GM12878 (cell line): ENCODE measurements at regions not wholly inside any gene's neighbourhood (a gene's known extent, or its start where the extent isn't known, plus 50 kb on each side); places are given as distances from the start of the nearest gene placed in this dataset.

Experiments used
- ATAC-seq: fragments of 200-7000 bp; cut with Tn5 transposase; 3 replicates; pipeline ENCODE4 v1.9.1; 2020; ENCODE audit warnings: mild to moderate bottlenecking, moderate library complexity
- BruUV-seq: library from RNA; stranded (reverse); fragments of 400-500 nt; replicated peaks from 2 replicates; lab custom pipeline; 2021; lab: Mats Ljungman, UMichigan
- CTCF ChIA-PET: fragments of 300-600 bp; sonication (Branson Sonifier 250); formaldehyde crosslinking; extraction: SDS; loops from one replicate; lab custom pipeline; 2021; ENCODE audit warnings: inconsistent platforms; lab: Yijun Ruan, JAX
- POLR2A ChIA-PET: fragments of 350-600 bp; formaldehyde crosslinking; extraction: SDS; loops from one replicate; lab custom pipeline; 2021; ENCODE audit warnings: inconsistent platforms; lab: Charles Lee
- RAD21 ChIA-PET: fragments of 300-600 bp; sonication (Branson Sonifier 250); formaldehyde crosslinking; loops from one replicate; lab custom pipeline; 2023; ENCODE audit warnings: antibody characterized with exemption; ENCODE audit not compliant: unreplicated experiment; lab: Charles Lee
- SMC1A ChIA-PET: fragments of 300-600 bp; sonication (Branson Sonifier 250); formaldehyde crosslinking; loops from one replicate; lab custom pipeline; 2023; ENCODE audit not compliant: unreplicated experiment, uncharacterized antibody; lab: Charles Lee
- DNase-seq: peaks from one replicate; pipeline ENCODE4 v3.0.0-alpha.2; 2011; ENCODE audit warnings: low read depth, low spot score
- FAIRE-seq: peaks from 3 replicates; lab custom pipeline; 2011; peaks lifted over from hg19 to GRCh38; lab: Jason Lieb, UNC
- H2AFZ ChIP-seq: 2 replicates; pipeline ENCODE4 v1.6.0; 2011; ENCODE audit warnings: low read depth, low read length, control low read depth; ENCODE audit not compliant: control insufficient read depth
- H3K27ac ChIP-seq: 2 replicates; pipeline ENCODE4 v1.5.1; 2011; ENCODE audit warnings: control low read depth; ENCODE audit not compliant: control insufficient read depth, insufficient read depth
- H3K27me3 ChIP-seq, 2 experiments: replicated peaks in 1 of 2; 2 replicates each; pipeline versions ENCODE4 v1.6.0 to v1.6.1; 2011; ENCODE audit warnings: low read length in 1 of 2; ENCODE audit not compliant: control insufficient read depth in 2 of 2, insufficient read depth in 2 of 2
- H3K36me3 ChIP-seq, 2 experiments: 2 replicates each; pipeline ENCODE4 v1.5.1; 2011; ENCODE audit warnings: low read length in 1 of 2; ENCODE audit not compliant: control insufficient read depth in 2 of 2, insufficient read depth in 2 of 2
- H3K4me1 ChIP-seq: 2 replicates; pipeline ENCODE4 v1.6.1; 2011; ENCODE audit warnings: mild to moderate bottlenecking, low read length, moderate library complexity, mixed read lengths; ENCODE audit not compliant: control insufficient read depth, insufficient read depth
- H3K4me2 ChIP-seq: 2 replicates; pipeline ENCODE4 v1.6.0; 2011; ENCODE audit warnings: control low read depth; ENCODE audit not compliant: control insufficient read depth, insufficient read depth
- H3K4me3 ChIP-seq: fragments of 200-600 bp; sonication (generic); 2 replicates; pipeline ENCODE4 v1.5.1; 2016
- H3K79me2 ChIP-seq: 2 replicates; pipeline ENCODE4 v1.6.0; 2011; ENCODE audit warnings: low read length; ENCODE audit not compliant: control insufficient read depth, insufficient read depth
- H3K9ac ChIP-seq: 2 replicates; pipeline ENCODE4 v1.8.0; 2011; ENCODE audit warnings: low read length, control low read depth, mixed read lengths; ENCODE audit not compliant: control insufficient read depth, insufficient read depth
- H3K9me3 ChIP-seq: replicated peaks from 3 replicates; pipeline ENCODE4 v1.5.1; 2011; ENCODE audit warnings: mild to moderate bottlenecking, low read length; ENCODE audit not compliant: control insufficient read depth, insufficient read depth
- H4K20me1 ChIP-seq: 2 replicates; pipeline ENCODE4 v1.6.0; 2011; ENCODE audit not compliant: control insufficient read depth, insufficient read depth
- CHD1 ChIP-seq: IDR thresholded peaks from 2 replicates; pipeline ENCODE4 v1.6.1; 2012; ENCODE audit warnings: low read depth, low read length, improper control_type of control experiment
- EGR1 ChIP-seq, 2 experiments: IDR thresholded peaks; 1 replicate in 1 of 2; 2 replicates in 1 of 2; pipeline ENCODE4 v1.6.1; 2011 to 2012; ENCODE audit warnings: low read depth in 2 of 2, low read length in 2 of 2, borderline replicate concordance in 1 of 2, mild to moderate bottlenecking in 1 of 2, moderate library complexity in 1 of 2
- ESRRA ChIP-seq: IDR thresholded peaks from 2 replicates; pipeline ENCODE4 v1.6.1; 2012; ENCODE audit warnings: mild to moderate bottlenecking, low read length, improper control_type of control experiment
- MEF2A ChIP-seq: IDR thresholded peaks from 2 replicates; pipeline ENCODE4 v1.6.1; 2011; ENCODE audit warnings: low read depth, mild to moderate bottlenecking, low read length, moderate library complexity; ENCODE audit not compliant: insufficient read depth
- MTA2 ChIP-seq: fragments of 450-650 bp; IDR thresholded peaks from 2 replicates; pipeline ENCODE4 v1.6.1; 2016; ENCODE audit warnings: low read depth, mild to moderate bottlenecking, moderate library complexity
- SPI1 ChIP-seq: IDR thresholded peaks from 2 replicates; pipeline ENCODE4 v1.6.1; 2011; ENCODE audit warnings: low read depth, mild to moderate bottlenecking, low read length, moderate library complexity, borderline replicate concordance; ENCODE audit not compliant: insufficient read depth
- SUPT20H ChIP-seq: IDR thresholded peaks from 2 replicates; pipeline ENCODE4 v1.6.1; 2011; ENCODE audit warnings: low read depth, mild to moderate bottlenecking, low read length, moderate library complexity, borderline replicate concordance; ENCODE audit not compliant: control insufficient read depth
- WRNIP1 ChIP-seq: IDR thresholded peaks from 2 replicates; pipeline ENCODE4 v1.6.1; 2011; ENCODE audit warnings: low read depth, low read length, improper control_type of control experiment, borderline replicate concordance
- ZNF622 ChIP-seq: fragments of 450-650 bp; IDR thresholded peaks from 2 replicates; pipeline ENCODE4 v1.6.1; 2017; ENCODE audit warnings: mild to moderate bottlenecking, inconsistent platforms
- WGBS: methylation state at CpG from one replicate; pipeline ENCODE4 v1.1.6; 2016; ENCODE audit warnings: low lambda C conversion rate; ENCODE audit not compliant: insufficient replicate concordance, insufficient coverage; ENCODE audit errors: missing lambda C conversion rate; 5-methylcytosine and 5-hydroxymethylcytosine counted together
- in situ Hi-C: fragments of 300-500 bp; cut with MboI; formaldehyde crosslinking; loops from 9 replicates; pipeline ENCODE4 v1.14.3; 2018; ENCODE audit warnings: mixed read lengths
- intact Hi-C: fragments of 100-400 bp; cut with micrococcal nuclease; formaldehyde crosslinking; loops from one replicate; pipeline ENCODE4 v1.14.2; 2022; ENCODE audit not compliant: unreplicated experiment
- TF ChIP-seq, protein P1 (sequence below): fragments of 450-650 bp; IDR thresholded peaks from 2 replicates; pipeline ENCODE4 v1.6.1; 2018; ENCODE audit warnings: mild to moderate bottlenecking, low read depth, moderate library complexity; ENCODE audit not compliant: partially characterized antibody

GRCh38 chr15:96066852-96067495 is 263.5 kb upstream of the NR2F2 start:
- H3K4me2 ChIP-seq, result no peak overlapping the region
- RAD21 ChIA-PET, result interaction anchor here (0.9 to 1.0 kb wide), 2 partner anchors 29 to 31 kb away, joined by 3 read pairs; no protein-coding TSS in a partner anchor
- H3K4me1 ChIP-seq, result no peaks in the 10 kb centered on the region
- WGBS, result 54% methylated on average over 8 of the region's 8 CpGs
- SMC1A ChIA-PET, result interaction anchor here (0.6 to 3.7 kb wide), 8 partner anchors 9 to 93 kb away, joined by 3 to 18 read pairs (median 3); no protein-coding TSS in a partner anchor
- DNase-seq, result no peak
- H2AFZ ChIP-seq, result peak overlapping the region; percentile 5; the same call in 1 of the 2 replicates
- H3K9me3 ChIP-seq, result peaks cover 3% of the 10 kb centered on the region; the same call in 2 of the 3 replicates
- no peak overlapping the region for H3K27ac ChIP-seq
- no peaks in the 10 kb centered on the region for H3K79me2 ChIP-seq
- no TSS peak for BruUV-seq
- no peak for TF ChIP-seq MTA2
- peak; percentile 43; the same call in 1 of the 2 replicates for TF ChIP-seq SPI1
- H4K20me1 ChIP-seq, result no peaks in the 10 kb centered on the region
- CTCF ChIA-PET, result interaction anchor here (0.6 to 1.1 kb wide), 3 partner anchors 8 to 270 kb away, joined by 3 to 4 read pairs (median 3); no protein-coding TSS in a partner anchor
- peak; percentile 78 for ATAC-seq
- H3K36me3 ChIP-seq, result no peaks in the 10 kb centered on the region
- POLR2A ChIA-PET, result no interaction called here
- no peaks in the 10 kb centered on the region for H3K27me3 ChIP-seq
- in situ Hi-C loops, result no loop called here
- H3K4me3 ChIP-seq, result no peak overlapping the region
- intact Hi-C loops, result no loop called here
- H3K9ac ChIP-seq, result no peak overlapping the region
- FAIRE-seq, result no peak

DNA sequence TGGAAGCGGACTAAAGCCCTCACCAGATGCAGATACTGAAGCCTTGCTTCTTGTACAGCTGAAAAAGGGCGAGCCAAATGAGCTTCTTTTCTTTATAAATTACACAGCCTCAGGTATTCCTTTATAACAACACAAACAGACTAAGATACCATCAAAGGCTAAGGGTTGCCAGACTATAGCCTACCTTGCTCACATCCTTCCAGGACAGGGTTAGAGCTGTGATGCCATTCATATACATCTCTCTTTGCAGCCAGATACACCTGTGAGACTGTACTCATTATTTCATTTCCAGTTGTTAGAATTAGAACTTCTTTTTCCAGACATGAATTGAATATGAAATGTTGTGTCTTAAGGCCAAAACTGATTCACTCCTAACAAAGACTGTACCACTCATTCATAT is 262.8 kb upstream of the NR2F2 start:
- RAD21 ChIA-PET, result interaction anchor here (1.0 kb wide), 1 partner anchor 29 kb away, joined by 3 read pairs; no protein-coding TSS in a partner anchor
- no TSS peak for BruUV-seq
- Histone ChIP-seq H3K4me3 (no peak overlapping the region), H3K9me3 (peaks cover 3% of the 10 kb centered on the region; the same call in 2 of the 3 replicates), H4K20me1 (no peaks in the 10 kb centered on the region), H3K9ac (no peak overlapping the region), H3K4me1 (no peaks in the 10 kb centered on the region), H3K27ac (no peak overlapping the region), H3K27me3 (no peaks in the 10 kb centered on the region), H3K79me2 (no peaks in the 10 kb centered on the region), H3K36me3 (no peaks in the 10 kb centered on the region), H3K4me2 (no peak overlapping the region), H2AFZ (no peak overlapping the region)
- in situ Hi-C loops (no loop called here), intact Hi-C loops (no loop called here)
- DNase-seq (no peak), FAIRE-seq (no peak), ATAC-seq (no peak)
- CTCF ChIA-PET, result interaction anchor here (1.0 kb wide), 1 partner anchor 55 kb away, joined by 3 read pairs; no protein-coding TSS in a partner anchor
- WGBS, result 92% methylated on average over 2 of the region's 2 CpGs
- POLR2A ChIA-PET, result no interaction called here
- SMC1A ChIA-PET, result interaction anchor here (0.9 to 3.7 kb wide), 5 partner anchors 8 to 94 kb away, joined by 3 to 18 read pairs (median 3); no protein-coding TSS in a partner anchor
- TF ChIP-seq MEF2A (no peak), ZNF622 (no peak), EGR1 (IDR thresholded peaks at IDR 0.05; ENCODE audit: borderline replicate concordance in 1 of 2, low read depth in 2 of 2, low read length in 2 of 2) (no peak), SUPT20H (no peak), CHD1 (no peak), ESRRA (no peak), WRNIP1 (no peak)
- TF ChIP-seq, protein P1, sequence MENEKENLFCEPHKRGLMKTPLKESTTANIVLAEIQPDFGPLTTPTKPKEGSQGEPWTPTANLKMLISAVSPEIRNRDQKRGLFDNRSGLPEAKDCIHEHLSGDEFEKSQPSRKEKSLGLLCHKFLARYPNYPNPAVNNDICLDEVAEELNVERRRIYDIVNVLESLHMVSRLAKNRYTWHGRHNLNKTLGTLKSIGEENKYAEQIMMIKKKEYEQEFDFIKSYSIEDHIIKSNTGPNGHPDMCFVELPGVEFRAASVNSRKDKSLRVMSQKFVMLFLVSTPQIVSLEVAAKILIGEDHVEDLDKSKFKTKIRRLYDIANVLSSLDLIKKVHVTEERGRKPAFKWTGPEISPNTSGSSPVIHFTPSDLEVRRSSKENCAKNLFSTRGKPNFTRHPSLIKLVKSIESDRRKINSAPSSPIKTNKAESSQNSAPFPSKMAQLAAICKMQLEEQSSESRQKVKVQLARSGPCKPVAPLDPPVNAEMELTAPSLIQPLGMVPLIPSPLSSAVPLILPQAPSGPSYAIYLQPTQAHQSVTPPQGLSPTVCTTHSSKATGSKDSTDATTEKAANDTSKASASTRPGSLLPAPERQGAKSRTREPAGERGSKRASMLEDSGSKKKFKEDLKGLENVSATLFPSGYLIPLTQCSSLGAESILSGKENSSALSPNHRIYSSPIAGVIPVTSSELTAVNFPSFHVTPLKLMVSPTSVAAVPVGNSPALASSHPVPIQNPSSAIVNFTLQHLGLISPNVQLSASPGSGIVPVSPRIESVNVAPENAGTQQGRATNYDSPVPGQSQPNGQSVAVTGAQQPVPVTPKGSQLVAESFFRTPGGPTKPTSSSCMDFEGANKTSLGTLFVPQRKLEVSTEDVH, result no peak
